ENCODE measurements at regions not wholly inside any gene's neighbourhood (a gene's known extent, or its start where the extent isn't known, plus 50 kb on each side); places are given as distances from the start of the nearest gene placed in this dataset.

DNA sequence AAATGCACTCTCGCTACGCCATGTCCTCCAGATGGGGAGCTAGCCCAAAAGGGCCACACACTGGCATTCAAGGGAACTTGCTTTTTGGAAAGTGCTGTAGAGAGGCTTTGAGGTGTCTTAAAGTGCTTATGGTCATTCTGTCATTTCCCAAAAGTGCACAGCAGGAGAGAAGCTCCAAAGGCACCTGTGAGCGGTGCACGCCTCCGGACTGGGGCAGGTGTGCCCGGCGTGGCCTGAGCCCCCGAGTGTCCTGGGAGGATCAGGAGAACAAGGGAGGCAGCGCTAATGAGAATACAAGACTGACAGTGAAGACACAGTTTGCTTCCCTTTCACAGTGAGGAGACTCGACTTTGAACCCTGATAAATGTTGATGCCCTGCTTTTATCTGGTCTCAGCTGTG, 419.0 kb upstream of the MKI67 start:
- no TSS peak for BruUV-seq (replicated peaks)
- FAIRE-seq, result no peak
- CTCF ChIA-PET, result no interaction called here

More for the DNA sequence above, 419.0 kb upstream of the MKI67 start:
- Histone ChIP-seq H3K4me2 (ENCODE audit: insufficient read depth, low read length) (no peak overlapping the region), H3K9ac (replicated peaks; ENCODE audit: extremely low read depth, insufficient read depth, low read length) (no peak overlapping the region), H3K4me3 (replicated peaks in 1 of 3; ENCODE audit: insufficient read depth in 1 of 3, low read depth in 1 of 3, low read length in 3 of 3) (no peak overlapping the region), H3K36me3 (ENCODE audit: control insufficient read depth in 2 of 2, extremely low read depth in 1 of 2, insufficient read depth in 2 of 2, low read length in 2 of 2) (no peaks in the 10 kb centered on the region), H3K27me3 (ENCODE audit: control insufficient read depth in 2 of 2, insufficient read depth in 2 of 2, low read length in 2 of 2) (peaks cover 0 to 3% of the 10 kb centered on the region in 2 experiments), H3K9me3 (replicated peaks; ENCODE audit: control insufficient read depth, insufficient read depth, low read length) (no peaks in the 10 kb centered on the region), H3K79me2 (ENCODE audit: control insufficient read depth, insufficient read depth, low read length) (no peaks in the 10 kb centered on the region), H4K20me1 (replicated peaks; ENCODE audit: control insufficient read depth, extremely low read depth, insufficient read depth, low read length) (no peaks in the 10 kb centered on the region), H3K9me1 (replicated peaks; ENCODE audit: control insufficient read depth, extremely low read depth, insufficient read depth, low read length) (no peaks in the 10 kb centered on the region), H2AFZ (ENCODE audit: low read depth, low read length) (no peak overlapping the region), H3K27ac (ENCODE audit: insufficient read depth, low read depth, low read length) (no peak overlapping the region), H3K4me1 (ENCODE audit: control insufficient read depth, extremely low read depth, insufficient read depth, low read length) (no peaks in the 10 kb centered on the region)
- intact Hi-C loops (cut with micrococcal nuclease), result no loop called here
- TF ChIP-seq CTCF (IDR thresholded peaks at IDR 0.05; ENCODE audit: extremely low read depth in 1 of 2, insufficient read depth in 1 of 2, low read depth in 1 of 2, low read length in 2 of 2) (no peak), POLR2A (IDR thresholded peaks at IDR 0.05; ENCODE audit: low read depth, low read length) (no peak), JUN (IDR thresholded peaks at IDR 0.05; ENCODE audit: borderline replicate concordance, insufficient read depth, insufficient read length, low read depth) (no peak), FOS (IDR thresholded peaks at IDR 0.05; ENCODE audit: borderline replicate concordance, insufficient read depth, low read length) (no peak), EZH2 (IDR thresholded peaks at IDR 0.05; ENCODE audit: borderline replicate concordance, low read depth, low read length, severe bottlenecking) (no peak), MYC (IDR thresholded peaks at IDR 0.05; ENCODE audit: low read depth, low read length) (no peak)
- TF ChIP-seq, protein P1, sequence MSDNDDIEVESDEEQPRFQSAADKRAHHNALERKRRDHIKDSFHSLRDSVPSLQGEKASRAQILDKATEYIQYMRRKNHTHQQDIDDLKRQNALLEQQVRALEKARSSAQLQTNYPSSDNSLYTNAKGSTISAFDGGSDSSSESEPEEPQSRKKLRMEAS (IDR thresholded peaks at IDR 0.05; ENCODE audit: insufficient read depth, insufficient read length), result no peak
- dilution Hi-C loops (cut with MboI; ENCODE audit: extremely low pct_ligation_motif_present, low sequenced_read_pairs), result no loop called here
- POLR2A ChIA-PET, result no interaction called here
- no peak for DNase-seq (ENCODE audit: low read depth, low spot score)
